ENCODE measurements at regions not wholly inside any gene's neighbourhood (a gene's known extent, or its start where the extent isn't known, plus 50 kb on each side); places are given as distances from the start of the nearest gene placed in this dataset.

GRCh38 chr19:31154021-31154420 lies 195.2 kb downstream of the TSHZ3 start:
- DNase-seq: no peak

DNA sequence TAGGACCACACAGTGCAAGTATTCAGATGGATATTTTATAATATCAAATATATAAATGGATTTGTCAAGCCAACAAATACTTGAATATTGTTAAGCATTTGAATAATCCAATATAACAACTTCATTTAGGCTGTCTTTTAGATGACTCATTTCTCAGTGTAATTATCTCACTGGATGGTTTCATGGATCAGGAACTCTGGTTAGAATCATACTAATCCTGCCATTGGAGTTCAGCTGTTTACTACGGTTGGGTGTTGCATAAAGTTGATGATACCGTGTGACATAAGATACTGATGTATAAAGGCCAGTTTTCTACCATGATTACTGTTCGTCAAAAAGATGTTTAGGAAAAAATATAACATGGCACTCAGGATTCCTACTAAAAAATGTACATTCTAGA lies 196.3 kb downstream of the TSHZ3 start:
- no peak for DNase-seq

- no peak for DNase-seq
These were observed 199.7 kb downstream of the TSHZ3 start for GRCh38 chr19:31149441-31149941.

GRCh38 chr19:31148671-31149070 lies 200.6 kb downstream of the TSHZ3 start:
- no peak for DNase-seq

DNA sequence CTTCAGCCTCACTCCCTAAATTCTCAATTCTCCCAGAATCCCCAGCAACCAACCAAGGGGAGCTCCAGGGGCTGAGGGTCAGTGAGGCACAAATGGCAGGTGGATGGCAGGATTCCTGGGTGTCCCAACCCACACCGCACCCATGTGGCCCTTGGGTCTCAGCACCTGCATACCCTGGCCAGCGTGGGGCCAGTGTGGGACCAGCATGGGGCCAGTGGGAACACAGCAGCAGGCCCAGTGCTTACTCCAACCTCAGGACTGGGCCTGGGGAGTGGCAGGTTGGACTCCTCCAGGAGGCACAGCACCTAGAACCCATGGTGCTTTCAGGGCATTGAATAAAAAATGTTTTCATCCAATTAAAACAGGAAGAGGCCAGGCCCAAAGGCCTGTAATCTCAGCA lies 202.0 kb downstream of the TSHZ3 start:
- no peak for DNase-seq

- DNase-seq: no peak
These were observed 202.6 kb downstream of the TSHZ3 start for GRCh38 chr19:31146546-31147183.

GRCh38 chr19:31146015-31146414 lies 203.2 kb downstream of the TSHZ3 start:
- no peak for DNase-seq

- no peak for DNase-seq
These were observed 204.2 kb downstream of the TSHZ3 start for GRCh38 chr19:31145007-31145406.

- DNase-seq: no peak
These were observed 205.0 kb downstream of the TSHZ3 start for GRCh38 chr19:31144075-31144870.

- DNase-seq: no peak
These were observed 207.9 kb downstream of the TSHZ3 start for GRCh38 chr19:31141301-31141700.

DNA sequence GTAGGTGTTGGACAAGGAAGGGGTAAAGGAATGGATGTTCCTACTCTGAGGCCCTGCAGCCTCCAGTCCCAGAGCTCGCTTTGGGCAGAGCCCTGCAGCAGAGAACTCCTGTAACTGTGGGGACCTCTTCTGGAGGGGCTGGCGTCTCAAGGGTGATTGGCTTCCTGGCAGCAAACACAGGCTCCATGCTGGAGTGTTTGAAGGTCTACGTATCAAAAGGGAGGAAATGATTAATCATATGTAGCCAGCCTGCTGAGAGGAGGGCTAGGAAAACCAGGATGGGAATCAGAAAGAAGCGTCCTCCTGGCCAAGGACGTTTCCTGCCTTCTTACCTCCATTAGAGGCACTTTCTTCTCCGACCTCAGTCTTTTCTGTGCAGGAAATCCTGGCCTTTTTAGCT lies 208.5 kb downstream of the TSHZ3 start:
- DNase-seq: no peak

- DNase-seq: no peak
These were observed 209.2 kb downstream of the TSHZ3 start for GRCh38 chr19:31139871-31140505.

GRCh38 chr19:31138077-31138476 lies 211.2 kb downstream of the TSHZ3 start:
- DNase-seq: no peak

DNA sequence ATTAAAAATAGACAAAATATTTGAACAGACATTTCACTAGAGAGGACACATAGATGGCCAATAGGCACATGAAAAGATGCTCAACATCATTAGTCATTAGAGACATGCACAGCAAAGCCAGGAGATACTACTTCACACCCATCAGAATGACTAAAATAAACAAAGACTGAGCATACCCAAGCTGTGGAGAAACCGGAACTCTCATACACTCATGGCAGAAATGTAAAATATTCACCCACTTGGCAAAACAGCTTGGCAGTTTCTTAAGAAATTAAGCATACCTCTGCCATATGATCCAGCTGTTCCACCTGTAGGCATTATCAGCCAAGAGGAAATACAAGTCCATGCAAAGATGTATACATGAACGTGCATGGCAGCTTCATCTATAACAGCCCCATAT lies 213.4 kb downstream of the TSHZ3 start:
- DNase-seq: no peak

DNA sequence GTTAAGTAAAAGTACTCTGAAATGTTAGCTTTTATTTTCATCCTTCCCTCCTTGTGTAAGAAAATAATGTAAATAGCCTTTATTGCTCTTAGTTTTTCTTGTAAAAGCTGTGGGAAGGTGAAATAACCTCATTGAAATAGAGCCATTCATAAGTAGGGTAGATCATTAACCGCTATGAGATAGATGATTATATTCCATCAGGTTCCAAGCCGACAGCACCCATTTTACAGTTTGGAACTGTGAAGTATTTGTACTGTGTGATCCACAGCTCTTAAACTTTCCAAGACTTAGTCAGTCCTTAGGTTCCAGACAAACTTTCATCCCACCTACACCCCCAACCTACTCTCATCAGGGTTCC lies 216.5 kb downstream of the TSHZ3 start:
- DNase-seq: no peak

DNA sequence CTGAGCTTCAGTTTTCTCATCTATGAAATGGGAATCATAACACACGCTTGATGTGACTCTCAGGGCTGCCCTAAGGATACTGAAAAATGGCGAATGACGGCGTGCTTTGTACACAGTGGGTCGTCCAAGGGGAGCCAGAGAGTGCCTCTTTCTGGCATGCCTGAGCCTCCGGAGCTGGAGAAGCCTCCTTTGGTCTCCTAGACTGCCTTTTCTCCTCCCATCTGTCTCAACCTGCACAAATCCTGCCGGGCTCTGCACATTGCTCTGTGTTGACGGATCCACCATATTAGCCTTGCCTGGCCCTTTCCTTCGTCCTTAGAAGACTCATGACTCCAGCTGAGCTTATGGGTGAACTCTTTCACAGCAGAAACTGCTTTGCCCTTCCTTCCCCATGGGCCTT lies 220.9 kb downstream of the TSHZ3 start:
- DNase-seq: no peak

DNA sequence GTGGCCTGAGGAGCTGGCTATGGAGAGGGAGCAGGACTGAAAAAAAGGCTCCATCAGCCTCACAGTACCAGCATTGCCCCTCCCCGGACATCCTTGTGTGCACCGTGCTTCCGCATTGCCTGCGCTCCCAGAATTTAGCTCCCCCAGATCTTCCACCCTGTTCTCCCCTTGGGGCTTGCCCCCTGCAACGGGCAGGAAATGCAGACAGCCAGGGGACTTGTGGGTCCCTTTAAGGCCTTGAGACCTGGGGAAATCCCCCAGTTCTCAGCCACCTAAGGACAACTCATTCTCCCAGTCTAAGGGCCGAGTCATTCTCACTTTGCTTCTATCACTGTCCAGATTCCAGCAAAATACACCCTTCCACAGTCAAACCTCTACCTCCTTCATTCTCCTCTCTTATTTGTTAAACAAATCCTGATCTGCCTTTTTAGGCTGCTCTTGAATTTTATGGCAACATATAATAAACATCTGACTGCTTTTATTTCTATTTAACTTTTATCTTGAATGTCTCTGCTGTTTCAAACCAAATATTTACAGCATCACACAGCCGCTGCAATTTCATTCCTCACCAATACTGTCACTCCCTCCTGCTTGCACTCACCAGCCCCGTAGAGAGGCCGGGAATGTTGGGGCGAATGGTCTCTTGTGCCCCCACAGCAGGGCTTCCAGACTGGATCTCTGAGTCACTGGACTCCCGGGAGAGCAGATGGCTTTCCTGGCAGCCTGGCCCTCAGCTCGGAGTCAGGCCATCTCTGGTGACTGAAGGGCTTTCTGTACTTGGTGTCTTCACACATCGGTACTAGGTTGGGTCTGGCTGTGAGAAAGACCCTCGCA lies 221.9 kb downstream of the TSHZ3 start:
- no peak for DNase-seq

DNA sequence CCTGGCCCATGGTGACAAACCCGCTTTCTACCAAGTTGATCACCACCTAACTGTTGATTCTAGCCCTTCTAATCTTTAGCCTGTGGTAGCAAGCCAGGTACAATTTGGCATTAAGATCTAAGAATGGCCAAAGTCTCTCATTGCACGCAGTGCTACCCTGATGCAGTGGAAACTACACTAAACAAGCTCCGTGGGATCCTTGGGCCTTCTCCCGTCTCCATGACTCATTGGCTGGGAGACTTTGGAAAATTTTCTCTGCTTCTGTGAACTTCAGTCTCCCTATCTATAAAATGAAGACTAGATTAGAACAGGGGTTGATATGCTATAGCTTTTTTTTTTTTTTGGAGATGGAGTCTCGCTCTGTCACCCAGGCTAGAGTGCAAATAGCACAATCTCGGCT lies 223.0 kb downstream of the TSHZ3 start:
- DNase-seq: no peak

DNA sequence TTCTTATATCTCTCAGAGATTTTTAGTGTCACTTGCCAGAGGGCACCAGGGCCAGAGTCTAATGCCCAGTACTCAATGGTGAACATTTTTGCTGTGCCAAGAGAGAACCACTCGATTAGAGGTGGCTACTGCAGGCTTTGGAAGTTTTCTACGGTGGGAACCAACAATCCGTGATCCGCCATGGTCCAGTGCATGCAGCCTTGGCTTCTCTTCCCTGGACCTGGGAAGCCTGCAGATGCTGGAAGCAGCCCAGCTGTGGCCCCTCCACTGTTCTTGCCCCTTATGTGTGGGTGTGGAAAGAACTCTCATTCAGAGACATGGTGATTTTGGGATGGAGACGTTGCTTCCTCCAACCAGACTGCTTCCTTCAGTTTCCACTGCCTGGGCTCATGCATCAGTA lies 224.2 kb downstream of the TSHZ3 start:
- no peak for DNase-seq

DNA sequence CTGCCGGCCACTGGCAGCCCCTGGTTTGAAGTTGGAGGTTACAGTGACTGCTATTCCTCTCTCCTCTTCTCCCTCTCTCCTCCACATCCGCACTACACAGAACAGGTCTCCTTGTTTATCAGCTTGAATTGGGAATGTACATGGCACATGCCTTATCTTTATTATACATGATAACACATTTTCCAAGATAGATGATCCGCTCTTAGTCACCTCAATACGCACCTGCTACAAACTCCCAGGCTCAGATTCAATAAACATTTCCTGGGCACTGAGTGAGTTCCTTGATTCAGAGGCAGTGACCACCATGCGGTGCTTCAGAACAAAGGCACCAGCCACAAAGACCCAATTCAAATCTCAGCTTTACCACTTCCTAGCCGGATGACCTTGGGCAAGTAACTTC lies 227.7 kb downstream of the TSHZ3 start:
- no peak for DNase-seq

- no peak for DNase-seq
These were observed 228.3 kb downstream of the TSHZ3 start for GRCh38 chr19:31120952-31121351.

GRCh38 chr19:31119951-31120690 lies 229.1 kb downstream of the TSHZ3 start:
- no peak for DNase-seq

GRCh38 chr19:31118986-31119385 lies 230.2 kb downstream of the TSHZ3 start:
- DNase-seq: no peak
